PC-9 (cell line): ENCODE measurements at regions not wholly inside any gene's neighbourhood (a gene's known extent, or its start where the extent isn't known, plus 50 kb on each side); places are given as distances from the start of the nearest gene placed in this dataset.

Experiments used
- BruUV-seq: library from RNA; stranded (reverse); fragments of 400-500 nt; replicated peaks from 2 replicates; lab custom pipeline; 2021; lab: Mats Ljungman, UMichigan
- CTCF ChIA-PET: fragments of 300-600 bp; sonication (Branson Sonifier 250); formaldehyde crosslinking; loops from one replicate; lab custom pipeline; 2022; ENCODE audit warnings: antibody characterized with exemption; lab: Charles Lee
- POLR2A ChIA-PET: fragments of 300-600 bp; sonication (Branson Sonifier 250); formaldehyde crosslinking; loops from one replicate; lab custom pipeline; 2022; ENCODE audit warnings: antibody characterized with exemption; ENCODE audit not compliant: unreplicated experiment; lab: Charles Lee
- DNase-seq, 2 experiments: peaks; one replicate each; pipeline versions ENCODE4 v3.0.0 to v3.0.0-alpha.2; 2015 to 2022; ENCODE audit warnings: mixed read lengths in 1 of 2
- H2AFZ ChIP-seq: fragments of 200-600 bp; sonication (generic); 2 replicates; pipeline ENCODE4 v1.8.1; 2017; ENCODE audit warnings: antibody characterized with exemption
- H3F3A ChIP-seq: fragments of 200-600 bp; sonication (generic); 2 replicates; pipeline ENCODE4 v1.8.1; 2017; ENCODE audit warnings: antibody characterized with exemption, mild to moderate bottlenecking, low read depth; ENCODE audit not compliant: insufficient read depth
- H3K27ac ChIP-seq: fragments of 200-600 bp; sonication (generic); 2 replicates; pipeline ENCODE4 v1.6.1; 2016; ENCODE audit warnings: mixed run types
- H3K27me3 ChIP-seq: fragments of 200-600 bp; sonication (generic); 2 replicates; pipeline ENCODE4 v1.6.1; 2016; ENCODE audit warnings: low read depth, mixed run types; ENCODE audit not compliant: insufficient read depth
- H3K36me3 ChIP-seq: fragments of 200-600 bp; sonication (generic); 2 replicates; pipeline ENCODE4 v1.6.1; 2016; ENCODE audit warnings: low read depth, mixed run types
- H3K4me1 ChIP-seq: fragments of 200-600 bp; sonication (generic); replicated peaks from 2 replicates; pipeline ENCODE4 v1.6.1; 2016; ENCODE audit warnings: mixed run types; ENCODE audit not compliant: insufficient read depth
- H3K4me2 ChIP-seq: fragments of 200-600 bp; sonication (generic); 2 replicates; pipeline ENCODE4 v1.6.1; 2017; ENCODE audit warnings: mixed run types
- H3K4me3 ChIP-seq: fragments of 200-600 bp; sonication (generic); 2 replicates; pipeline ENCODE4 v1.6.1; 2016; ENCODE audit warnings: mixed run types
- H3K79me2 ChIP-seq: fragments of 200-600 bp; sonication (generic); 2 replicates; pipeline ENCODE4 v1.6.1; 2017; ENCODE audit warnings: low read depth, mixed run types
- H3K9me2 ChIP-seq: fragments of 200-600 bp; sonication (generic); 2 replicates; pipeline ENCODE4 v1.8.1; 2017; ENCODE audit warnings: mild to moderate bottlenecking; ENCODE audit not compliant: insufficient read depth
- H3K9me3 ChIP-seq: fragments of 200-600 bp; sonication (generic); 2 replicates; pipeline ENCODE4 v1.8.1; 2016; ENCODE audit warnings: low read depth; ENCODE audit not compliant: insufficient read depth
- H4K20me1 ChIP-seq: fragments of 200-600 bp; sonication (generic); 2 replicates; pipeline ENCODE4 v1.8.1; 2017; ENCODE audit not compliant: insufficient read depth
- CTCF ChIP-seq: fragments of 200-600 bp; sonication (generic); conservative IDR thresholded peaks from 2 replicates; pipeline ENCODE4 v1.6.1; 2017; ENCODE audit warnings: mixed run types, antibody characterized with exemption, mild to moderate bottlenecking, moderate library complexity
- EZH2 ChIP-seq: fragments of 200-600 bp; sonication (generic); IDR thresholded peaks from 2 replicates; pipeline ENCODE4 v1.8.0; 2017; ENCODE audit warnings: antibody characterized with exemption, low read depth
- intact Hi-C: fragments of 100-400 bp; cut with micrococcal nuclease; formaldehyde crosslinking; loops from one replicate; pipeline ENCODE4 v1.10.0; 2022; ENCODE audit not compliant: unreplicated experiment

DNA sequence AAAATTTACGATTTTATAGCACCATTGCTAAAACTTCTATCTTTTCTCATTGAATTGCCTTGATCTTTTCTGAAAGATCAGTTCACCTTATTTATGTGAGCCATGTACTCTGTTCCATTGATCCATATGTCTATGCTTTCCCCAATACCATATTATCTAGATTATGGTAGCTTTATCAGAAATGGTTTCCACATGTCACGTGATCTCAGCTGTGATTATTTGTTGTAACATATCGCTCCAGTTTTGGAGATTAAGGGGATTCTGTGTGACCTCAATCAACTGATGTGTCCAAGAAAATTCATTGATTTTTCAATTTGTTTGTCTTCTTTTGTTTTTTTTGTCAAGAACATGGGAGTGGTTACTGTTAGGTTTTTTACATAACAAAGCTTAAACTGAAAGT is 1114.5 kb upstream of the ATXN8OS start:
- ChIA-PET POLR2A (no interaction called here), CTCF (no interaction called here)
- no peaks in the 10 kb centered on the region for H4K20me1 ChIP-seq

GRCh38 chr13:68988176-68988575 is 1119.5 kb upstream of the ATXN8OS start:
- CTCF ChIA-PET = no interaction called here
- Histone ChIP-seq H3K9me2 (no peaks in the 10 kb centered on the region; the same call in 1 of the 2 replicates), H3K4me3 (no peak overlapping the region), H3K9me3 (no peaks in the 10 kb centered on the region), H4K20me1 (no peaks in the 10 kb centered on the region), H3K36me3 (no peaks in the 10 kb centered on the region), H3K27ac (no peak overlapping the region), H2AFZ (no peak overlapping the region), H3K27me3 (no peaks in the 10 kb centered on the region), H3K4me1 (no peaks in the 10 kb centered on the region), H3K4me2 (no peak overlapping the region), H3F3A (no peaks in the 10 kb centered on the region), H3K79me2 (no peaks in the 10 kb centered on the region)
- POLR2A ChIA-PET = no interaction called here
- BruUV-seq = no TSS peak
- DNase-seq = no peak
- TF ChIP-seq EZH2 (no peak), CTCF (no peak)
- intact Hi-C loops = no loop called here

More for the DNA sequence above, 1114.5 kb upstream of the ATXN8OS start:
- no peak overlapping the region for H3K27ac ChIP-seq
- H3K4me3 ChIP-seq = no peak overlapping the region
- no peaks in the 10 kb centered on the region for H3K4me1 ChIP-seq
- DNase-seq = no peak
- no TSS peak for BruUV-seq
- H3K79me2 ChIP-seq = no peaks in the 10 kb centered on the region
- no peaks in the 10 kb centered on the region for H3K27me3 ChIP-seq
- no peaks in the 10 kb centered on the region for H3K36me3 ChIP-seq
- no peak overlapping the region for H3K4me2 ChIP-seq
- no peak overlapping the region for H2AFZ ChIP-seq
- no peaks in the 10 kb centered on the region; the same call in 1 of the 2 replicates for H3K9me2 ChIP-seq
- no peaks in the 10 kb centered on the region for H3K9me3 ChIP-seq
- TF ChIP-seq CTCF = no peak
- intact Hi-C loops = no loop called here
- no peaks in the 10 kb centered on the region for H3F3A ChIP-seq

DNA sequence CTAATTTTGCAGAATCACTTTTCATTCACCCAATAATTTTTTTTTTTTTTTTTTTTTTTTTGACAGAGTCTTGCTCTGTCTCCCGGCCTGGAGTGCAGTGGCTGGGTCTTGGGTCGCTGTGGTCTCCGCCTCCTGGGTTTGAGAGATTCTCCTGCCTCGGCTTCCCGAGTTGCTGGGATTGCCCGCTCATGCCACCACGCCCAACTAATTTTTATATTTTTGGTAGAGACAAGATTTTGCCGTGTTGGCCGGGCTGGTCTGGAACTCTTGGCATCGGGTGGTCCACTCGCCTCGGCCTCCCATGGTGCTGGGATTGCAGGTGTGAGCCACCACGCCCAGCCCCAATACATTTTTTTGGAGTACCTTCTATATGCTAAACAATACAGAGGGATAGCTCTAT is 1120.0 kb upstream of the ATXN8OS start:
- Histone ChIP-seq H3K4me3 (no peak overlapping the region), H3K79me2 (no peaks in the 10 kb centered on the region), H2AFZ (no peak overlapping the region), H3K36me3 (no peaks in the 10 kb centered on the region), H3K9me2 (no peaks in the 10 kb centered on the region), H3K27ac (no peak overlapping the region), H3K4me1 (no peaks in the 10 kb centered on the region), H3F3A (no peaks in the 10 kb centered on the region), H3K9me3 (no peaks in the 10 kb centered on the region), H3K4me2 (no peak overlapping the region), H3K27me3 (no peaks in the 10 kb centered on the region), H4K20me1 (no peaks in the 10 kb centered on the region)
- BruUV-seq = no TSS peak
- no peak for TF ChIP-seq EZH2
- TF ChIP-seq CTCF = no peak
- POLR2A ChIA-PET = no interaction called here
- CTCF ChIA-PET = no interaction called here
- DNase-seq = no peak
- intact Hi-C loops = no loop called here
